HEK293 (cell line): ENCODE measurements at regions not wholly inside any gene's neighbourhood (a gene's known extent, or its start where the extent isn't known, plus 50 kb on each side); places are given as distances from the start of the nearest gene placed in this dataset.

Experiments
- CTCF ChIA-PET: fragments of 350-600 bp; formaldehyde crosslinking; extraction: SDS; loops from one replicate; lab custom pipeline; 2021; ENCODE audit warnings: antibody characterized with exemption; lab: Yijun Ruan, JAX
- POLR2A ChIA-PET: fragments of 300-600 bp; formaldehyde crosslinking; extraction: SDS; loops from one replicate; lab custom pipeline; 2020; ENCODE audit warnings: antibody characterized with exemption, inconsistent platforms; lab: Yijun Ruan, JAX
- H3K27ac ChIP-seq: fragments of 200-500 bp; sonication (Bioruptor generic); 2 replicates; pipeline ENCODE4 v1.5.1; 2014; ENCODE audit warnings: low read depth, low read length, control low read depth, inconsistent platforms; ENCODE audit errors: extremely low read depth
- H3K36me3 ChIP-seq, 2 experiments: fragments of 200-500 bp in 1 of 2; sonication (Bioruptor generic) in 1 of 2; 1 replicate in 1 of 2; 2 replicates in 1 of 2; pipeline ENCODE4 v1.5.1; 2014 to 2017; ENCODE audit warnings: inconsistent platforms in 2 of 2, low read length in 2 of 2; ENCODE audit not compliant: control insufficient read depth in 2 of 2, insufficient read depth in 1 of 2
- H3K4me1 ChIP-seq: fragments of 200-500 bp; sonication (Bioruptor generic); 2 replicates; pipeline ENCODE4 v1.5.1; 2014; ENCODE audit warnings: mild to moderate bottlenecking, low read length, inconsistent platforms; ENCODE audit not compliant: control insufficient read depth, insufficient read depth
- H3K4me3 ChIP-seq: 2 replicates; pipeline ENCODE4 v1.5.1; 2011; ENCODE audit warnings: low read depth, mild to moderate bottlenecking, control low read depth, low read length, moderate library complexity
- H3K9me3 ChIP-seq: fragments of 200-500 bp; sonication (Bioruptor generic); 2 replicates; pipeline ENCODE4 v1.5.1; 2014; ENCODE audit warnings: low read depth, low read length, inconsistent platforms; ENCODE audit not compliant: control insufficient read depth, insufficient read depth
- GLI2 ChIP-seq: fragments of 450-650 bp; formaldehyde crosslinking; IDR thresholded peaks from 2 replicates; pipeline ENCODE4; 2017; ENCODE audit warnings: missing biosample characterization, missing genetic modification characterization, low read depth, borderline replicate concordance
- YY1 ChIP-seq: fragments of 450-650 bp; formaldehyde crosslinking; IDR thresholded peaks from 2 replicates; pipeline ENCODE4 v1.5.1; 2018; ENCODE audit warnings: missing biosample characterization, missing genetic modification characterization
- ZBTB48 ChIP-seq: fragments of 450-650 bp; formaldehyde crosslinking; IDR thresholded peaks from 2 replicates; pipeline ENCODE4 v1.5.1; 2016; ENCODE audit warnings: missing biosample characterization, missing genetic modification characterization
- ZFHX2 ChIP-seq: fragments of 450-650 bp; formaldehyde crosslinking; conservative IDR thresholded peaks from 2 replicates; pipeline ENCODE4 v1.5.1; 2016; ENCODE audit warnings: missing biosample characterization, missing genetic modification characterization
- ZNF140 ChIP-seq: fragments of 450-650 bp; formaldehyde crosslinking; IDR thresholded peaks from 2 replicates; pipeline ENCODE4 v1.5.1; 2016; ENCODE audit warnings: missing biosample characterization, missing genetic modification characterization
- ZNF174 ChIP-seq: fragments of 450-650 bp; formaldehyde crosslinking; IDR thresholded peaks from 2 replicates; pipeline ENCODE4 v1.5.0; 2017; ENCODE audit warnings: missing biosample characterization, mild to moderate bottlenecking, missing genetic modification characterization
- ZNF175 ChIP-seq: fragments of 450-650 bp; formaldehyde crosslinking; IDR thresholded peaks from 2 replicates; pipeline ENCODE4 v1.5.1; 2016; ENCODE audit warnings: missing biosample characterization, missing genetic modification characterization
- ZNF37A ChIP-seq: fragments of 450-650 bp; IDR thresholded peaks from 2 replicates; pipeline ENCODE4 v1.5.1; 2018; ENCODE audit warnings: missing biosample characterization, missing genetic modification characterization
- ZNF423 ChIP-seq: fragments of 450-650 bp; formaldehyde crosslinking; IDR thresholded peaks from 2 replicates; pipeline ENCODE4 v1.5.1; 2016; ENCODE audit warnings: missing biosample characterization, missing genetic modification characterization
- ZNF473 ChIP-seq: fragments of 450-650 bp; formaldehyde crosslinking; IDR thresholded peaks from 2 replicates; pipeline ENCODE4 v1.5.1; 2017; ENCODE audit warnings: missing biosample characterization, missing genetic modification characterization
- ZNF626 ChIP-seq: fragments of 450-650 bp; sonication (Bioruptor Pico); formaldehyde crosslinking; IDR thresholded peaks from 2 replicates; pipeline ENCODE4 v1.5.1; 2018; ENCODE audit warnings: missing biosample characterization, missing genetic modification characterization, inconsistent platforms
- ZNF707 ChIP-seq: fragments of 450-650 bp; formaldehyde crosslinking; IDR thresholded peaks from 2 replicates; pipeline ENCODE4 v1.5.1; 2016; ENCODE audit warnings: missing biosample characterization, missing genetic modification characterization
- ZNF837 ChIP-seq: fragments of 450-650 bp; formaldehyde crosslinking; IDR thresholded peaks from 2 replicates; pipeline ENCODE4 v1.5.1; 2016; ENCODE audit warnings: missing biosample characterization, missing genetic modification characterization
- TF ChIP-seq, protein P1 (sequence below): fragments of 450-650 bp; formaldehyde crosslinking; IDR thresholded peaks from 2 replicates; pipeline ENCODE4 v1.5.0; 2017; ENCODE audit warnings: missing biosample characterization, missing genetic modification characterization, borderline replicate concordance
- TF ChIP-seq, protein P2 (sequence below): fragments of 450-650 bp; formaldehyde crosslinking; IDR thresholded peaks from 2 replicates; pipeline ENCODE4 v1.5.1; 2016; ENCODE audit warnings: missing biosample characterization, missing genetic modification characterization
- TF ChIP-seq, protein P3 (sequence below): fragments of 450-650 bp; formaldehyde crosslinking; IDR thresholded peaks from 2 replicates; pipeline ENCODE4 v1.5.1; 2016; ENCODE audit warnings: missing biosample characterization, missing genetic modification characterization
- TF ChIP-seq, protein P4 (sequence below): fragments of 450-650 bp; formaldehyde crosslinking; conservative IDR thresholded peaks from 2 replicates; pipeline ENCODE4 v1.5.1; 2016; ENCODE audit warnings: low read depth, missing biosample characterization, missing genetic modification characterization

DNA sequence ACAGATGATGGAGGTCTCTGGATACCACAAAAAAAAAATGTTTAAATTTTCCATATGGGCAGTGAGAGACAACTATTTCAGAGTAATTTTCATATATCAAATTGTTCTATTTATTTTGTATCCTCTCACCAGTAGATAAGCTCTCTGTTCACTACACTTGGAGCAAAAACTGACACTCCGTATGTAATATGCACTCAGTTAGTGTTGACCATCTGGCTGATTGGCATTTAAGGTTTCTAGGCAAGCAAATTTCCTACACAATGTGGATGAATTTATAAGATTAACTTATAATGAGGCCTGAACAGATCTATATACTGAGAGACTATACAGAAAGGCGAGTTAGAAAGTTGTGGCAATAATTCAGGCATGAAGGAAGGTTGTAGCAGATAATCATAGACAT, 836.5 kb upstream of the SEMA6D start (continued):
- TF ChIP-seq ZNF707 (tag by site-specific recombination) (no peak), YY1 (tag by site-specific recombination) (no peak), ZNF140 (tag by site-specific recombination) (no peak), ZNF174 (no peak)
- TF ChIP-seq, all 188 proteins: peak for 0

DNA sequence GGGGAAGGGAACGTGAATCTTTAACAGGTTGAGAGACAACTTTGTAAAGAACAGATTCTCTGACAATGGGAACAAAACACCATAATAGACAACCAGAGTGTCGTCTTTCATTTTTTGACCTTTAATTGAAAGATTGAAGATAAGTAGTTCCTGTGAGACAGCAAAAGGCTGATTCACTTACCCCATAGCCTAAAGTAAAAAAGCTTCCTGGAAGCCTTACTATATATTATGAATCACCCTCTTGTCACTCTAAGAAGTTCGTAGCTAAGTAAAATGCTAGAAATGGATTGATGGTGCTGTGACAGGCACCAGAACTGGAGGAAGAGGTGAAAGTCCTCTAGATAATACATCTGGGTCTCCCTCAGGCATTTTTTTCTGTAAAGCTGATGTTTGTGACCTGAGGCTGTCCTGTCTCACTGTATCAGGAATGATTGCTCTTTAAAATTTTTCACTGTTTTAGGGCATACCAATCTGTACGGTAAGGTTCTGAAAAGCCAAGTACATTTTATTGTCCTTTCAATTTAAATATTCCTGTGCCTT, 824.6 kb upstream of the SEMA6D start:
- H3K4me3 ChIP-seq = no peak overlapping the region
- ChIA-PET POLR2A (no interaction called here), CTCF (no interaction called here)
- no peaks in the 10 kb centered on the region for H3K9me3 ChIP-seq
- H3K36me3 ChIP-seq = no peaks in the 10 kb centered on the region
- H3K4me1 ChIP-seq = no peaks in the 10 kb centered on the region
- TF ChIP-seq ZFHX2 (tag by site-specific recombination) (no peak), ZNF473 (tag by site-specific recombination) (no peak), ZNF37A (tag by site-specific recombination) (no peak), YY1 (tag by site-specific recombination) (no peak), ZNF626 (tag by site-specific recombination) (no peak), ZNF837 (tag by site-specific recombination) (no peak), GLI2 (no peak), ZNF423 (tag by site-specific recombination) (no peak), ZBTB48 (tag by site-specific recombination) (no peak), ZNF175 (no peak)
- TF ChIP-seq, protein P1, sequence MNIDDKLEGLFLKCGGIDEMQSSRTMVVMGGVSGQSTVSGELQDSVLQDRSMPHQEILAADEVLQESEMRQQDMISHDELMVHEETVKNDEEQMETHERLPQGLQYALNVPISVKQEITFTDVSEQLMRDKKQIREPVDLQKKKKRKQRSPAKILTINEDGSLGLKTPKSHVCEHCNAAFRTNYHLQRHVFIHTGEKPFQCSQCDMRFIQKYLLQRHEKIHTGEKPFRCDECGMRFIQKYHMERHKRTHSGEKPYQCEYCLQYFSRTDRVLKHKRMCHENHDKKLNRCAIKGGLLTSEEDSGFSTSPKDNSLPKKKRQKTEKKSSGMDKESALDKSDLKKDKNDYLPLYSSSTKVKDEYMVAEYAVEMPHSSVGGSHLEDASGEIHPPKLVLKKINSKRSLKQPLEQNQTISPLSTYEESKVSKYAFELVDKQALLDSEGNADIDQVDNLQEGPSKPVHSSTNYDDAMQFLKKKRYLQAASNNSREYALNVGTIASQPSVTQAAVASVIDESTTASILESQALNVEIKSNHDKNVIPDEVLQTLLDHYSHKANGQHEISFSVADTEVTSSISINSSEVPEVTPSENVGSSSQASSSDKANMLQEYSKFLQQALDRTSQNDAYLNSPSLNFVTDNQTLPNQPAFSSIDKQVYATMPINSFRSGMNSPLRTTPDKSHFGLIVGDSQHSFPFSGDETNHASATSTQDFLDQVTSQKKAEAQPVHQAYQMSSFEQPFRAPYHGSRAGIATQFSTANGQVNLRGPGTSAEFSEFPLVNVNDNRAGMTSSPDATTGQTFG (tag by site-specific recombination) = no peak
- TF ChIP-seq, protein P2, sequence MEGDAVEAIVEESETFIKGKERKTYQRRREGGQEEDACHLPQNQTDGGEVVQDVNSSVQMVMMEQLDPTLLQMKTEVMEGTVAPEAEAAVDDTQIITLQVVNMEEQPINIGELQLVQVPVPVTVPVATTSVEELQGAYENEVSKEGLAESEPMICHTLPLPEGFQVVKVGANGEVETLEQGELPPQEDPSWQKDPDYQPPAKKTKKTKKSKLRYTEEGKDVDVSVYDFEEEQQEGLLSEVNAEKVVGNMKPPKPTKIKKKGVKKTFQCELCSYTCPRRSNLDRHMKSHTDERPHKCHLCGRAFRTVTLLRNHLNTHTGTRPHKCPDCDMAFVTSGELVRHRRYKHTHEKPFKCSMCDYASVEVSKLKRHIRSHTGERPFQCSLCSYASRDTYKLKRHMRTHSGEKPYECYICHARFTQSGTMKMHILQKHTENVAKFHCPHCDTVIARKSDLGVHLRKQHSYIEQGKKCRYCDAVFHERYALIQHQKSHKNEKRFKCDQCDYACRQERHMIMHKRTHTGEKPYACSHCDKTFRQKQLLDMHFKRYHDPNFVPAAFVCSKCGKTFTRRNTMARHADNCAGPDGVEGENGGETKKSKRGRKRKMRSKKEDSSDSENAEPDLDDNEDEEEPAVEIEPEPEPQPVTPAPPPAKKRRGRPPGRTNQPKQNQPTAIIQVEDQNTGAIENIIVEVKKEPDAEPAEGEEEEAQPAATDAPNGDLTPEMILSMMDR (tag by site-specific recombination) = no peak
- TF ChIP-seq, protein P3, sequence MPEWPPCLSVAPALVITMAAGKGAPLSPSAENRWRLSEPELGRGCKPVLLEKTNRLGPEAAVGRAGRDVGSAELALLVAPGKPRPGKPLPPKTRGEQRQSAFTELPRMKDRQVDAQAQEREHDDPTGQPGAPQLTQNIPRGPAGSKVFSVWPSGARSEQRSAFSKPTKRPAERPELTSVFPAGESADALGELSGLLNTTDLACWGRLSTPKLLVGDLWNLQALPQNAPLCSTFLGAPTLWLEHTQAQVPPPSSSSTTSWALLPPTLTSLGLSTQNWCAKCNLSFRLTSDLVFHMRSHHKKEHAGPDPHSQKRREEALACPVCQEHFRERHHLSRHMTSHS (tag by site-specific recombination) = no peak
- TF ChIP-seq, protein P4, sequence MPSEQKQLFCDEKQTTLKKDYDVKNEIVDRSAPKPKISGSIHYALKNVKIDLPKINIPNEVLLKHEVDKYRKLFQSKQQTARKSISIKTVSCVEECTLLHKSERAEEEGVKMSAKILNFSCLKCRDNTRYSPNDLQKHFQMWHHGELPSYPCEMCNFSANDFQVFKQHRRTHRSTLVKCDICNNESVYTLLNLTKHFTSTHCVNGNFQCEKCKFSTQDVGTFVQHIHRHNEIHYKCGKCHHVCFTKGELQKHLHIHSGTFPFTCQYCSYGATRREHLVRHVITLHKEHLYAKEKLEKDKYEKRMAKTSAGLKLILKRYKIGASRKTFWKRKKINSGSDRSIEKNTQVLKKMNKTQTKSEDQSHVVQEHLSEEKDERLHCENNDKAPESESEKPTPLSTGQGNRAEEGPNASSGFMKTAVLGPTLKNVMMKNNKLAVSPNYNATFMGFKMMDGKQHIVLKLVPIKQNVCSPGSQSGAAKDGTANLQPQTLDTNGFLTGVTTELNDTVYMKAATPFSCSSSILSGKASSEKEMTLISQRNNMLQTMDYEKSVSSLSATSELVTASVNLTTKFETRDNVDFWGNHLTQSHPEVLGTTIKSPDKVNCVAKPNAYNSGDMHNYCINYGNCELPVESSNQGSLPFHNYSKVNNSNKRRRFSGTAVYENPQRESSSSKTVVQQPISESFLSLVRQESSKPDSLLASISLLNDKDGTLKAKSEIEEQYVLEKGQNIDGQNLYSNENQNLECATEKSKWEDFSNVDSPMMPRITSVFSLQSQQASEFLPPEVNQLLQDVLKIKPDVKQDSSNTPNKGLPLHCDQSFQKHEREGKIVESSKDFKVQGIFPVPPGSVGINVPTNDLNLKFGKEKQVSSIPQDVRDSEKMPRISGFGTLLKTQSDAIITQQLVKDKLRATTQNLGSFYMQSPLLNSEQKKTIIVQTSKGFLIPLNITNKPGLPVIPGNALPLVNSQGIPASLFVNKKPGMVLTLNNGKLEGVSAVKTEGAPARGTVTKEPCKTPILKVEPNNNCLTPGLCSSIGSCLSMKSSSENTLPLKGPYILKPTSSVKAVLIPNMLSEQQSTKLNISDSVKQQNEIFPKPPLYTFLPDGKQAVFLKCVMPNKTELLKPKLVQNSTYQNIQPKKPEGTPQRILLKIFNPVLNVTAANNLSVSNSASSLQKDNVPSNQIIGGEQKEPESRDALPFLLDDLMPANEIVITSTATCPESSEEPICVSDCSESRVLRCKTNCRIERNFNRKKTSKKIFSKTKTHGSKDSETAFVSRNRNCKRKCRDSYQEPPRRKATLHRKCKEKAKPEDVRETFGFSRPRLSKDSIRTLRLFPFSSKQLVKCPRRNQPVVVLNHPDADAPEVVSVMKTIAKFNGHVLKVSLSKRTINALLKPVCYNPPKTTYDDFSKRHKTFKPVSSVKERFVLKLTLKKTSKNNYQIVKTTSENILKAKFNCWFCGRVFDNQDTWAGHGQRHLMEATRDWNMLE (tag by site-specific recombination) = no peak
- TF ChIP-seq, all 188 proteins: peak for 0
- no peak overlapping the region for H3K27ac ChIP-seq
